HL-60 (cell line): ENCODE measurements at regions not wholly inside any gene's neighbourhood (a gene's known extent, or its start where the extent isn't known, plus 50 kb on each side); places are given as distances from the start of the nearest gene placed in this dataset.

Source experiments
- CTCF ChIP-seq: IDR thresholded peaks from one replicate; pipeline ENCODE4 v1.5.1; 2011; ENCODE audit warnings: low read length, control low read depth, inconsistent platforms; ENCODE audit not compliant: insufficient read depth
- POLR2AphosphoS5 ChIP-seq: IDR thresholded peaks from 2 replicates; pipeline ENCODE4 v1.6.1; 2012; ENCODE audit warnings: low read depth
- TF ChIP-seq, protein P1 (sequence below): IDR thresholded peaks from 2 replicates; pipeline ENCODE4 v1.6.1; 2012; ENCODE audit warnings: low read depth; ENCODE audit not compliant: insufficient replicate concordance

DNA sequence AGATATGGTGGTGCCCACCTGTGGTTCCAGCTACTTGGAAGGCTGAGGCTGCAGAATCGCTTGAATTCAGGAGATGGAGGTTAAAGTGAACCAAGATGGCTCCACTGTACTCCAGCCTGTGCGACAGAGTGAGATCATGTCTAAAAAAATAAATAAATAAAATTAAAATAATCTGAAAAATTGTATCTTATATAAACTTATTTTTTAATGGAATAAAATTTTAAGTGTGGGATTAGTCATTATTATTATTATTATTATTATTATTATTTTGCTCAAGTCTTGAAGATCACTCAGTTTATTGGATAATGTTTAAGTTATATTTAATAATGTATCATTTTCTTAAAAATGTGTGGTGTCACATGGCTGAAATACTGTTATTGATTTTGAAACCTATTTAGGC is 688.0 kb upstream of the COX7C start:
- TF ChIP-seq CTCF, result no peak
- TF ChIP-seq POLR2AphosphoS5, result no peak
- TF ChIP-seq, protein P1, sequence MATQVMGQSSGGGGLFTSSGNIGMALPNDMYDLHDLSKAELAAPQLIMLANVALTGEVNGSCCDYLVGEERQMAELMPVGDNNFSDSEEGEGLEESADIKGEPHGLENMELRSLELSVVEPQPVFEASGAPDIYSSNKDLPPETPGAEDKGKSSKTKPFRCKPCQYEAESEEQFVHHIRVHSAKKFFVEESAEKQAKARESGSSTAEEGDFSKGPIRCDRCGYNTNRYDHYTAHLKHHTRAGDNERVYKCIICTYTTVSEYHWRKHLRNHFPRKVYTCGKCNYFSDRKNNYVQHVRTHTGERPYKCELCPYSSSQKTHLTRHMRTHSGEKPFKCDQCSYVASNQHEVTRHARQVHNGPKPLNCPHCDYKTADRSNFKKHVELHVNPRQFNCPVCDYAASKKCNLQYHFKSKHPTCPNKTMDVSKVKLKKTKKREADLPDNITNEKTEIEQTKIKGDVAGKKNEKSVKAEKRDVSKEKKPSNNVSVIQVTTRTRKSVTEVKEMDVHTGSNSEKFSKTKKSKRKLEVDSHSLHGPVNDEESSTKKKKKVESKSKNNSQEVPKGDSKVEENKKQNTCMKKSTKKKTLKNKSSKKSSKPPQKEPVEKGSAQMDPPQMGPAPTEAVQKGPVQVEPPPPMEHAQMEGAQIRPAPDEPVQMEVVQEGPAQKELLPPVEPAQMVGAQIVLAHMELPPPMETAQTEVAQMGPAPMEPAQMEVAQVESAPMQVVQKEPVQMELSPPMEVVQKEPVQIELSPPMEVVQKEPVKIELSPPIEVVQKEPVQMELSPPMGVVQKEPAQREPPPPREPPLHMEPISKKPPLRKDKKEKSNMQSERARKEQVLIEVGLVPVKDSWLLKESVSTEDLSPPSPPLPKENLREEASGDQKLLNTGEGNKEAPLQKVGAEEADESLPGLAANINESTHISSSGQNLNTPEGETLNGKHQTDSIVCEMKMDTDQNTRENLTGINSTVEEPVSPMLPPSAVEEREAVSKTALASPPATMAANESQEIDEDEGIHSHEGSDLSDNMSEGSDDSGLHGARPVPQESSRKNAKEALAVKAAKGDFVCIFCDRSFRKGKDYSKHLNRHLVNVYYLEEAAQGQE, result no peak
